GM21619 (cell line): ENCODE measurements at regions not wholly inside any gene's neighbourhood (a gene's known extent, or its start where the extent isn't known, plus 50 kb on each side); places are given as distances from the start of the nearest gene placed in this dataset.

ENCODE experiments used
- ATAC-seq: cut with Tn5 transposase; IDR thresholded peaks from one replicate; pipeline ENCODE4 v1.9.1; 2021; ENCODE audit not compliant: unreplicated experiment

GRCh38 chr7:142418326-142418725, 160.5 kb upstream of the PRSS58 start:
- ATAC-seq = no peak

GRCh38 chr7:142414915-142415314, 157.1 kb upstream of the PRSS58 start:
- no peak for ATAC-seq

- ATAC-seq = peak; percentile 83
Observed at GRCh38 chr7:142414135-142414534, 156.3 kb upstream of the PRSS58 start.

- no peak for ATAC-seq
Observed at GRCh38 chr7:142413280-142414000, 155.6 kb upstream of the PRSS58 start.

GRCh38 chr7:142412551-142413193, 154.8 kb upstream of the PRSS58 start:
- peak; percentile 83 for ATAC-seq

- no peak for ATAC-seq
Observed at GRCh38 chr7:142409471-142409870, 151.6 kb upstream of the PRSS58 start.

GRCh38 chr7:142408794-142409193, 150.9 kb upstream of the PRSS58 start:
- ATAC-seq = no peak

GRCh38 chr7:142407939-142408570, 150.2 kb upstream of the PRSS58 start:
- ATAC-seq = no peak

- no peak for ATAC-seq
Observed at GRCh38 chr7:142405122-142405765, 147.4 kb upstream of the PRSS58 start.

GRCh38 chr7:142401951-142402350, 144.1 kb upstream of the PRSS58 start:
- no peak for ATAC-seq

- ATAC-seq = no peak
Observed at GRCh38 chr7:142400042-142400533, 142.2 kb upstream of the PRSS58 start.

GRCh38 chr7:142391191-142391992, 133.5 kb upstream of the PRSS58 start:
- no peak for ATAC-seq

GRCh38 chr7:142389544-142389943, 131.7 kb upstream of the PRSS58 start:
- no peak for ATAC-seq

GRCh38 chr7:142385491-142386340, 127.9 kb upstream of the PRSS58 start:
- ATAC-seq = peak; percentile 80

GRCh38 chr7:142384493-142384922, 126.7 kb upstream of the PRSS58 start:
- ATAC-seq = no peak

- peak; percentile 34 for ATAC-seq
Observed at GRCh38 chr7:142383841-142384492, 126.1 kb upstream of the PRSS58 start.

GRCh38 chr7:142381727-142382390, 124.0 kb upstream of the PRSS58 start:
- no peak for ATAC-seq

- ATAC-seq = no peak
Observed at GRCh38 chr7:142380069-142380468, 122.2 kb upstream of the PRSS58 start.
